ENCODE measurements at regions not wholly inside any gene's neighbourhood (a gene's known extent, or its start where the extent isn't known, plus 50 kb on each side); places are given as distances from the start of the nearest gene placed in this dataset.

GRCh38 chr6:164168595-164168994, 754.1 kb downstream of the QKI start:
- peak in 2 of 51 donors; percentile 4 to 6 for DNase-seq

- DNase-seq = peak in 12 of 51 donors; percentile 6 to 56 (median 22)
Observed at GRCh38 chr6:164167873-164168405, 753.4 kb downstream of the QKI start.

GRCh38 chr6:164166996-164167395, 752.5 kb downstream of the QKI start:
- DNase-seq = no peak

GRCh38 chr6:164166515-164166914, 752.0 kb downstream of the QKI start:
- DNase-seq = no peak

GRCh38 chr6:164164876-164165275, 750.4 kb downstream of the QKI start:
- peak in 1 of 51 donors; percentile 19 for DNase-seq

GRCh38 chr6:164163239-164163638, 748.7 kb downstream of the QKI start:
- no peak for DNase-seq

GRCh38 chr6:164159061-164159460, 744.5 kb downstream of the QKI start:
- DNase-seq = no peak

- no peak for DNase-seq
Observed at GRCh38 chr6:164154588-164154987, 740.1 kb downstream of the QKI start.

- no peak for DNase-seq
Observed at GRCh38 chr6:164152611-164153010, 738.1 kb downstream of the QKI start.

- DNase-seq = peak in 48 of 51 donors; percentile 10 to 89 (median 62)
Observed at GRCh38 chr6:164151161-164152120, 736.9 kb downstream of the QKI start.

GRCh38 chr6:164150232-164150631, 735.7 kb downstream of the QKI start:
- peak in 6 of 51 donors; percentile 10 to 53 (median 14) for DNase-seq

- DNase-seq = no peak
Observed at GRCh38 chr6:164148788-164149187, 734.3 kb downstream of the QKI start.

GRCh38 chr6:164144316-164144715, 729.8 kb downstream of the QKI start:
- DNase-seq = no peak

- no peak for DNase-seq
Observed at GRCh38 chr6:164142322-164142721, 727.8 kb downstream of the QKI start.

GRCh38 chr6:164135511-164136132, 721.1 kb downstream of the QKI start:
- DNase-seq = no peak

- no peak for DNase-seq
Observed at GRCh38 chr6:164133095-164133494, 718.6 kb downstream of the QKI start.

- DNase-seq = no peak
Observed at GRCh38 chr6:164130585-164130984, 716.1 kb downstream of the QKI start.

- DNase-seq = peak in 22 of 51 donors; percentile 6 to 63 (median 34)
Observed at GRCh38 chr6:164130151-164130550, 715.6 kb downstream of the QKI start.

- no peak for DNase-seq
Observed at GRCh38 chr6:164129218-164129617, 714.7 kb downstream of the QKI start.

GRCh38 chr6:164128101-164128500, 713.6 kb downstream of the QKI start:
- DNase-seq = no peak

GRCh38 chr6:164124986-164125385, 710.5 kb downstream of the QKI start:
- DNase-seq = no peak

- no peak for DNase-seq
Observed at GRCh38 chr6:164124473-164124872, 710.0 kb downstream of the QKI start.

Data from hypothalamus (tissue), 51 donors.